Vagina (tissue), 2 donors: ENCODE measurements at regions not wholly inside any gene's neighbourhood (a gene's known extent, or its start where the extent isn't known, plus 50 kb on each side); places are given as distances from the start of the nearest gene placed in this dataset.

Source experiments
- DNase-seq, 2 donors: peaks; one replicate each; pipeline ENCODE4 v3.0.0-alpha.2; 2017; ENCODE audit errors: extremely low spot score in 2 of 2
- H3K27ac ChIP-seq: fragments of 200-600 bp; sonication (generic); one replicate; pipeline ENCODE4 v1.5.1; 2019
- H3K27me3 ChIP-seq: fragments of 200-600 bp; sonication (generic); one replicate; pipeline ENCODE4 v1.5.1; 2019
- H3K36me3 ChIP-seq, 2 donors: fragments of 200-600 bp; sonication (generic); one replicate each; pipeline ENCODE4 v1.5.1; 2017 to 2019
- H3K4me1 ChIP-seq: fragments of 200-600 bp; sonication (generic); one replicate; pipeline ENCODE4 v1.5.1; 2019
- H3K4me3 ChIP-seq, 2 donors: fragments of 200-600 bp; sonication (generic); 1 replicate in 1 of 2; 2 replicates in 1 of 2; pipeline ENCODE4 v1.5.1; 2016 to 2019
- H3K9me3 ChIP-seq: fragments of 200-600 bp; sonication (generic); one replicate; pipeline ENCODE4 v1.5.1; 2019
- POLR2A ChIP-seq, 2 donors: fragments of 450-650 bp; IDR thresholded peaks; one replicate each; pipeline ENCODE4 v1.6.1; 2017; ENCODE audit warnings: antibody characterized with exemption in 2 of 2, mild to moderate bottlenecking in 2 of 2, moderate library complexity in 2 of 2
- POLR2AphosphoS5 ChIP-seq, 2 donors: sonication (generic); formaldehyde crosslinking; IDR thresholded peaks; one replicate each; pipeline ENCODE4 v1.9.0; 2017; ENCODE audit warnings: antibody characterized with exemption in 2 of 2, mild to moderate bottlenecking in 2 of 2, low read depth in 1 of 2; ENCODE audit not compliant: insufficient read depth in 1 of 2
- intact Hi-C: fragments of 100-400 bp; cut with DNase I; formaldehyde crosslinking; loops from one replicate; pipeline ENCODE4 v1.15.1; 2023
- TF ChIP-seq, protein P1 (sequence below), 3 experiments: fragments of 450-650 bp in 2 of 3; fragments of 200-600 bp in 1 of 3; sonication (generic) in 1 of 3; IDR thresholded peaks; one replicate each; pipeline ENCODE4 v1.5.1; 2017 to 2019; ENCODE audit warnings: antibody characterized with exemption in 3 of 3, mild to moderate bottlenecking in 2 of 3, moderate library complexity in 2 of 3

DNA sequence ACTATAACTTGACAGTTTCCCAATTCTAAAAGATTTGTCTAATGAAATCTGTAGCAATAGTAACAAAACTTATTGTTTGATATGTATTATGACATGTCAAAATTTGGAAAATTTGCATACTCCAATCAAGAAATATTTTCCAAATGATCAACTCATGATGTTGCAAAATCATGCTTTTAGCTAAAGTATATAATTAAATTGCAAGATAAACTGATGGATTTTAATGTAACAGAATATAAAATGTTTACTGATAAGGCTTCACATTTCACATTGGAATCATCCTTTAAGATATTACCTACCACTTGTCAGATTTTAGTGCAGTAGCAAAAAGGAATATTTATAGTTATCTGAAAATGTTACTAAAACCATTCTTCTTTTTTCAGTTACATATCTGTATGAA is 421.9 kb upstream of the SEMA3D start:
- Histone ChIP-seq H3K27me3 (no peaks in the 10 kb centered on the region), H3K36me3 (no peaks in the 10 kb centered on the region), H3K9me3 (no peaks in the 10 kb centered on the region), H3K4me3 (no peak overlapping the region), H3K27ac (no peak overlapping the region), H3K4me1 (no peaks in the 10 kb centered on the region)
- intact Hi-C loops = no loop called here
- DNase-seq = no peak
- TF ChIP-seq, protein P1, sequence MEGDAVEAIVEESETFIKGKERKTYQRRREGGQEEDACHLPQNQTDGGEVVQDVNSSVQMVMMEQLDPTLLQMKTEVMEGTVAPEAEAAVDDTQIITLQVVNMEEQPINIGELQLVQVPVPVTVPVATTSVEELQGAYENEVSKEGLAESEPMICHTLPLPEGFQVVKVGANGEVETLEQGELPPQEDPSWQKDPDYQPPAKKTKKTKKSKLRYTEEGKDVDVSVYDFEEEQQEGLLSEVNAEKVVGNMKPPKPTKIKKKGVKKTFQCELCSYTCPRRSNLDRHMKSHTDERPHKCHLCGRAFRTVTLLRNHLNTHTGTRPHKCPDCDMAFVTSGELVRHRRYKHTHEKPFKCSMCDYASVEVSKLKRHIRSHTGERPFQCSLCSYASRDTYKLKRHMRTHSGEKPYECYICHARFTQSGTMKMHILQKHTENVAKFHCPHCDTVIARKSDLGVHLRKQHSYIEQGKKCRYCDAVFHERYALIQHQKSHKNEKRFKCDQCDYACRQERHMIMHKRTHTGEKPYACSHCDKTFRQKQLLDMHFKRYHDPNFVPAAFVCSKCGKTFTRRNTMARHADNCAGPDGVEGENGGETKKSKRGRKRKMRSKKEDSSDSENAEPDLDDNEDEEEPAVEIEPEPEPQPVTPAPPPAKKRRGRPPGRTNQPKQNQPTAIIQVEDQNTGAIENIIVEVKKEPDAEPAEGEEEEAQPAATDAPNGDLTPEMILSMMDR (IDR thresholded peaks at IDR 0.05) = no peak
- TF ChIP-seq POLR2A (IDR thresholded peaks at IDR 0.05) (no peak), POLR2AphosphoS5 (IDR thresholded peaks at IDR 0.05; ENCODE audit: insufficient read depth in 1 of 2, low read depth in 1 of 2) (no peak)

DNA sequence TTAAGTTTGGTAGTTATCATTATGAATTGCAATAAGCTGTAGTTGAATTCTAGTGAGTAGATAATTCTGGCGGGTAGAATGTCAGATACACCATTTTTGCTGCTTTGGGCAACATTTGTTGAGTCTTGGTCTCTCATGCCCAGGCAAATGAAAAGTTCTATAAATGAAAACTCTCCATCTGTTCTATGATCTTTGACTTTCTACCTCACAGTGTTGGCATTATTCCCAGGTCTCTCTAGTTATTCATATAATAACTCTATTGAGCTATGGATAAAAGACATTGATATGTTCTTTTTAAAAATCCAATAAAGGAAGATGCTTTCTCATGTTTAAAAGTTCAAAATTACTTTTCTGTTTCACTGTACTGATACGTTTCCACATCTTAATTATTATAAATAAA is 415.3 kb upstream of the SEMA3D start:
- Histone ChIP-seq H3K9me3 (no peaks in the 10 kb centered on the region), H3K4me3 (no peak overlapping the region), H3K27me3 (no peaks in the 10 kb centered on the region), H3K4me1 (no peaks in the 10 kb centered on the region), H3K36me3 (no peaks in the 10 kb centered on the region), H3K27ac (no peak overlapping the region)
- intact Hi-C loops = no loop called here
- no peak for DNase-seq
- TF ChIP-seq POLR2AphosphoS5 (IDR thresholded peaks at IDR 0.05; ENCODE audit: insufficient read depth in 1 of 2, low read depth in 1 of 2) (no peak), POLR2A (IDR thresholded peaks at IDR 0.05) (no peak)
- TF ChIP-seq, protein P1 (IDR thresholded peaks at IDR 0.05) = no peak

DNA sequence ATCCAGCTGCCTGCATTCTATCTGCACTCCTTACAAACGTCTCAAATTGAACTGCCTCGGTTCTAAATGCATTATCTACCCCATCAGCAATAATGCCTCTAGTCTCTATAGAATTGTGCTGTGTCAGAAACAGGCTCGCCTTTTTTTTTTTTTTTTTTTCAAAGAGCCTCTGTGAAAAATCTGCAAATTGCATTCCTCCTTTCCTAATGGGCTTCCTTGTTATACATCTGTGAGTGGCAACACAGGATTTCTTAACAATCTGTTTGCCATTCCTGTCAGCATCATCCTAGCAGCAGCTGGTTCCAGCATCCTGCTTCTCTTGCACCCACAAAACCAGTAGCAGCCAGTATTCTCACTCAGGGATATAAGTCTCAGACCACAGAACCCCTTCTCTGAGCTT is 413.5 kb upstream of the SEMA3D start:
- no peaks in the 10 kb centered on the region for H3K27me3 ChIP-seq
- DNase-seq = no peak
- no peaks in the 10 kb centered on the region for H3K9me3 ChIP-seq
- H3K4me3 ChIP-seq = no peak overlapping the region
- no peak overlapping the region for H3K27ac ChIP-seq
- no peaks in the 10 kb centered on the region for H3K36me3 ChIP-seq
- intact Hi-C loops = no loop called here
- TF ChIP-seq POLR2A (IDR thresholded peaks at IDR 0.05) = no peak
- TF ChIP-seq POLR2AphosphoS5 (IDR thresholded peaks at IDR 0.05; ENCODE audit: insufficient read depth in 1 of 2, low read depth in 1 of 2) = no peak
- TF ChIP-seq, protein P1 (IDR thresholded peaks at IDR 0.05) = no peak
- no peaks in the 10 kb centered on the region for H3K4me1 ChIP-seq

DNA sequence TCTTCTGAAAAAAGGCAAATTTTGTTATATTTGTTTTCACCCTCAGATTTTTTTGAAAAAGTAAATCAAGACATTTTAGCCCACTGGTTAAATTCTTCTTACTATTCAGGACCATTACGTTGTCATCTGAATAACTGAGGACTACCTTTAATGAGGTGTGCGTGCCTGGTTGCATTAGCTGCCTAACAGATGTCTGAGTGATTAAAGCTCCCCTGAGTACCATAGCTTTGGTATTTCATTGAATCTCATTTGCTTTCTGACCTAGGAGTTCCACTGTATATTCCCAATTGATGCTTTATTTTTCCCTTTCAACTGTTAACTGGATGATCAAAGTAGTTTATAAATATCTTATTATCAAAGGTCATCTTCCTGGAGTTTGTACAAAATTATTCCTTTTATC is 410.0 kb upstream of the SEMA3D start:
- H3K27me3 ChIP-seq = no peaks in the 10 kb centered on the region
- H3K4me3 ChIP-seq = no peak overlapping the region
- H3K9me3 ChIP-seq = no peaks in the 10 kb centered on the region
- H3K4me1 ChIP-seq = no peaks in the 10 kb centered on the region
- intact Hi-C loops = no loop called here
- no peak overlapping the region for H3K27ac ChIP-seq
- no peak for DNase-seq
- no peaks in the 10 kb centered on the region for H3K36me3 ChIP-seq
- TF ChIP-seq, protein P1 (IDR thresholded peaks at IDR 0.05) = no peak
- TF ChIP-seq POLR2A (IDR thresholded peaks at IDR 0.05) = no peak

DNA sequence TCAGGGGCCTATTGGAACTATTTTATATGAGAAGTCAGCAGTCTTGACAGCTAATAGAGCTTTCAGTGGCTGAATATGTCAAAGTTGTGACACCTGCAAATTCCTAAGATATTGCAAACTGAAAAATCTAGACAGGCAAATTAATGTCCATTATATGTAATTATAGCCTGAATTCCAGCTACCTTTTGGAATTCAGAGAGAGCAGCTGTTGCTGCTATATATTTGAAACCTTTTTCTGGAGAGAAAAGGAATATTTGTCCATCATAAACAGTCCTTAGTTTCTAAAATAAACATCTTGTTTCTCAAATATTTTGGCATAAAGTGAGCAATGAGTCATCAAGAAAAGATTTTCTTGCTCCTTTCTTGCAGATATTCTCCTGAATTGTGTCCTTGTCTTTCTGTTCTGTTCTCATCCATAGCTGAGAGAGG is 408.9 kb upstream of the SEMA3D start:
- Histone ChIP-seq H3K4me3 (no peak overlapping the region), H3K36me3 (no peaks in the 10 kb centered on the region), H3K27me3 (no peaks in the 10 kb centered on the region), H3K4me1 (no peaks in the 10 kb centered on the region), H3K27ac (no peak overlapping the region), H3K9me3 (no peaks in the 10 kb centered on the region)
- TF ChIP-seq POLR2A (IDR thresholded peaks at IDR 0.05) = no peak
- TF ChIP-seq POLR2AphosphoS5 (IDR thresholded peaks at IDR 0.05; ENCODE audit: insufficient read depth in 1 of 2, low read depth in 1 of 2) = no peak
- intact Hi-C loops = no loop called here
- no peak for DNase-seq

DNA sequence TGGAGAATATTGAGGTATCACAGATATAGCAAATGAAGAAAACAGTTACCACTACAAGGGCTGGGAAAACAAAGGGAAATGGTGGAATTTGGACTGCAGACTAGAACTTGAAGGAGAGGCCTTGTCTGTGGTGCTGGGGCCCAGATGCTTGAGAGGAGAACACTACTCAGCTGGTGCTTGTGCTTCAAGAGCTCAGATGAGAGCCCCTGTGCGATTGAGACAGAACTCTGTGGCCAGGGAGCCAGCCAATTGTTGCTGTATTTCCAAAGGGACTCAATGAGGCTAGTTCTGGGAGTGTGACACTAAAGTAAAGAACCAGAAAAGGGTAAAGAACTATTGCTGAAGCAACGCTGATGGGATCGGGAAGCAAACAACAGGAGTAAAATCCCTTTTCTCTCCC is 406.5 kb upstream of the SEMA3D start:
- no peaks in the 10 kb centered on the region for H3K36me3 ChIP-seq
- H3K4me3 ChIP-seq = no peak overlapping the region
- H3K27ac ChIP-seq = no peak overlapping the region
- intact Hi-C loops = no loop called here
- no peaks in the 10 kb centered on the region for H3K9me3 ChIP-seq
- TF ChIP-seq, protein P1 (IDR thresholded peaks at IDR 0.05) = no peak
- TF ChIP-seq POLR2A (IDR thresholded peaks at IDR 0.05) (no peak), POLR2AphosphoS5 (IDR thresholded peaks at IDR 0.05; ENCODE audit: insufficient read depth in 1 of 2, low read depth in 1 of 2) (no peak)
- H3K4me1 ChIP-seq = no peaks in the 10 kb centered on the region
- DNase-seq = no peak
- no peaks in the 10 kb centered on the region for H3K27me3 ChIP-seq
